ENCODE measurements at regions not wholly inside any gene's neighbourhood (a gene's known extent, or its start where the extent isn't known, plus 50 kb on each side); places are given as distances from the start of the nearest gene placed in this dataset.

DNA sequence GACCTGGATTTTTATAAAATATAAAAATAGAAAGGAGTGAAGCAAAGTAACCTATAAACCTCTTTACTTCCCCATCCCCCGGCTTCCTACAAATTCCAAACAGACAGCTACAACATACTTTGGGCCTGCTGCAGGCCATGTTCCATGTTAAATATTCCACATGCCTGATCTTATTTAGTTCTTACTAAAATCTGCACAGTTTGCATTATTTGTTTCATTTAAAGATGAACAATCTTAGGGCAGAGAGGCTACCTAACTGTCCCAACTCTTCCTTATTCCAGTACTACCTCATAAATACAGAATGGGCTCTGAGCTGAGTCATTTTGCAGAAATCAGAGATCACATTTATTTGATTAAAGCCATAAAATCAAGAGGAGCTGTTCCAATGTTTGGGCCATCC is 665.0 kb downstream of the PDCD6IP start:
- Histone ChIP-seq H3K79me2 (ENCODE audit: control insufficient read depth, insufficient read depth, low read length) (no peaks in the 10 kb centered on the region), H3K9me1 (replicated peaks; ENCODE audit: control insufficient read depth, extremely low read depth, insufficient read depth, low read length) (no peaks in the 10 kb centered on the region), H2AFZ (ENCODE audit: low read depth, low read length) (no peak overlapping the region), H3K9ac (replicated peaks; ENCODE audit: extremely low read depth, insufficient read depth, low read length) (no peak overlapping the region), H3K27me3 (ENCODE audit: control insufficient read depth in 2 of 2, insufficient read depth in 2 of 2, low read length in 2 of 2) (no peaks in the 10 kb centered on the region), H3K4me1 (ENCODE audit: control insufficient read depth, extremely low read depth, insufficient read depth, low read length) (no peaks in the 10 kb centered on the region), H4K20me1 (replicated peaks; ENCODE audit: control insufficient read depth, extremely low read depth, insufficient read depth, low read length) (no peaks in the 10 kb centered on the region), H3K4me3 (replicated peaks in 1 of 3; ENCODE audit: insufficient read depth in 1 of 3, low read depth in 1 of 3, low read length in 3 of 3) (no peak overlapping the region), H3K9me3 (replicated peaks; ENCODE audit: control insufficient read depth, insufficient read depth, low read length) (no peaks in the 10 kb centered on the region), H3K4me2 (ENCODE audit: insufficient read depth, low read length) (no peak overlapping the region), H3K27ac (ENCODE audit: insufficient read depth, low read depth, low read length) (no peak overlapping the region), H3K36me3 (ENCODE audit: control insufficient read depth in 2 of 2, extremely low read depth in 1 of 2, insufficient read depth in 2 of 2, low read length in 2 of 2) (no peaks in the 10 kb centered on the region)
- FAIRE-seq (no peak), DNase-seq (ENCODE audit: low read depth, low spot score) (no peak)
- ChIA-PET POLR2A (no interaction called here), CTCF (no interaction called here)
- TF ChIP-seq POLR2AphosphoS5 (IDR thresholded peaks at IDR 0.05; ENCODE audit: insufficient read depth, low read depth, low read length) (no peak), EZH2 (IDR thresholded peaks at IDR 0.05; ENCODE audit: borderline replicate concordance, low read depth, low read length, severe bottlenecking) (no peak), FOS (IDR thresholded peaks at IDR 0.05; ENCODE audit: borderline replicate concordance, insufficient read depth, low read length) (no peak), MYC (IDR thresholded peaks at IDR 0.05; ENCODE audit: low read depth, low read length) (no peak)
- BruUV-seq (replicated peaks): no TSS peak
- dilution Hi-C loops (cut with MboI; ENCODE audit: extremely low pct_ligation_motif_present, low sequenced_read_pairs) (no loop called here), intact Hi-C loops (cut with micrococcal nuclease) (no loop called here)

DNA sequence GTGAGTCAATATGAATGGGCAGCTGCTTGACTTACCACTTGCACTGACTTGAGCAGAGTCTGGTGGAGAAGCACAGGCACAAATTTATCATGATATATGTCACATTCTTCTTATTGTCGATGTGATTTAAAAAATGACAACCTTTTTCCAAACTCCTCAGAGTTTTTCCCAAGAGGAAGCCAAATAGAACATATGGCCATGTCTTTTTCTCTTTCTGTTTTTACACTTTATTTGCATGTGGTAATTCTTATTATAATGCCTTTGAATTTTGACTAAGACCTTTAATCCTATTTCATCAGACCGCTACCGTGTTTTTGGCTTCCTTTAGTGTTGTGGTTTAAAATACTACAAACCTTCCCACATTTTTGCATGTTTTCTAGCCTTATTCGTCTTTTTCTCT is 666.2 kb downstream of the PDCD6IP start:
- no peaks in the 10 kb centered on the region for H3K9me1 ChIP-seq (replicated peaks; ENCODE audit: control insufficient read depth, extremely low read depth, insufficient read depth, low read length)

More for the DNA sequence above, 666.2 kb downstream of the PDCD6IP start:
- Histone ChIP-seq H4K20me1 (replicated peaks; ENCODE audit: control insufficient read depth, extremely low read depth, insufficient read depth, low read length) (no peaks in the 10 kb centered on the region), H3K4me1 (ENCODE audit: control insufficient read depth, extremely low read depth, insufficient read depth, low read length) (no peaks in the 10 kb centered on the region), H2AFZ (ENCODE audit: low read depth, low read length) (no peak overlapping the region), H3K4me3 (replicated peaks in 1 of 3; ENCODE audit: insufficient read depth in 1 of 3, low read depth in 1 of 3, low read length in 3 of 3) (no peak overlapping the region), H3K36me3 (ENCODE audit: control insufficient read depth in 2 of 2, extremely low read depth in 1 of 2, insufficient read depth in 2 of 2, low read length in 2 of 2) (no peaks in the 10 kb centered on the region), H3K4me2 (ENCODE audit: insufficient read depth, low read length) (no peak overlapping the region), H3K27ac (ENCODE audit: insufficient read depth, low read depth, low read length) (no peak overlapping the region), H3K27me3 (ENCODE audit: control insufficient read depth in 2 of 2, insufficient read depth in 2 of 2, low read length in 2 of 2) (no peaks in the 10 kb centered on the region), H3K79me2 (ENCODE audit: control insufficient read depth, insufficient read depth, low read length) (no peaks in the 10 kb centered on the region), H3K9ac (replicated peaks; ENCODE audit: extremely low read depth, insufficient read depth, low read length) (no peak overlapping the region), H3K9me3 (replicated peaks; ENCODE audit: control insufficient read depth, insufficient read depth, low read length) (no peaks in the 10 kb centered on the region)
- DNase-seq (ENCODE audit: low read depth, low spot score) (no peak), FAIRE-seq (no peak)
- dilution Hi-C loops (cut with MboI; ENCODE audit: extremely low pct_ligation_motif_present, low sequenced_read_pairs) (no loop called here), intact Hi-C loops (cut with micrococcal nuclease) (no loop called here)
- TF ChIP-seq POLR2A (IDR thresholded peaks at IDR 0.05; ENCODE audit: low read depth, low read length) (no peak), JUN (IDR thresholded peaks at IDR 0.05; ENCODE audit: borderline replicate concordance, insufficient read depth, insufficient read length, low read depth) (no peak), MYC (IDR thresholded peaks at IDR 0.05; ENCODE audit: low read depth, low read length) (no peak), FOS (IDR thresholded peaks at IDR 0.05; ENCODE audit: borderline replicate concordance, insufficient read depth, low read length) (no peak), POLR2AphosphoS5 (IDR thresholded peaks at IDR 0.05; ENCODE audit: insufficient read depth, low read depth, low read length) (no peak), EZH2 (IDR thresholded peaks at IDR 0.05; ENCODE audit: borderline replicate concordance, low read depth, low read length, severe bottlenecking) (no peak)
- TF ChIP-seq, protein P1, sequence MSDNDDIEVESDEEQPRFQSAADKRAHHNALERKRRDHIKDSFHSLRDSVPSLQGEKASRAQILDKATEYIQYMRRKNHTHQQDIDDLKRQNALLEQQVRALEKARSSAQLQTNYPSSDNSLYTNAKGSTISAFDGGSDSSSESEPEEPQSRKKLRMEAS (IDR thresholded peaks at IDR 0.05; ENCODE audit: insufficient read depth, insufficient read length): no peak
- TF ChIP-seq, protein P2, sequence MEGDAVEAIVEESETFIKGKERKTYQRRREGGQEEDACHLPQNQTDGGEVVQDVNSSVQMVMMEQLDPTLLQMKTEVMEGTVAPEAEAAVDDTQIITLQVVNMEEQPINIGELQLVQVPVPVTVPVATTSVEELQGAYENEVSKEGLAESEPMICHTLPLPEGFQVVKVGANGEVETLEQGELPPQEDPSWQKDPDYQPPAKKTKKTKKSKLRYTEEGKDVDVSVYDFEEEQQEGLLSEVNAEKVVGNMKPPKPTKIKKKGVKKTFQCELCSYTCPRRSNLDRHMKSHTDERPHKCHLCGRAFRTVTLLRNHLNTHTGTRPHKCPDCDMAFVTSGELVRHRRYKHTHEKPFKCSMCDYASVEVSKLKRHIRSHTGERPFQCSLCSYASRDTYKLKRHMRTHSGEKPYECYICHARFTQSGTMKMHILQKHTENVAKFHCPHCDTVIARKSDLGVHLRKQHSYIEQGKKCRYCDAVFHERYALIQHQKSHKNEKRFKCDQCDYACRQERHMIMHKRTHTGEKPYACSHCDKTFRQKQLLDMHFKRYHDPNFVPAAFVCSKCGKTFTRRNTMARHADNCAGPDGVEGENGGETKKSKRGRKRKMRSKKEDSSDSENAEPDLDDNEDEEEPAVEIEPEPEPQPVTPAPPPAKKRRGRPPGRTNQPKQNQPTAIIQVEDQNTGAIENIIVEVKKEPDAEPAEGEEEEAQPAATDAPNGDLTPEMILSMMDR (IDR thresholded peaks at IDR 0.05; ENCODE audit: extremely low read depth in 1 of 2, insufficient read depth in 1 of 2, low read depth in 1 of 2, low read length in 2 of 2): no peak
- CTCF ChIA-PET: no interaction called here
- BruUV-seq (replicated peaks): no TSS peak
- POLR2A ChIA-PET: no interaction called here

Measured in endothelial cell of umbilical vein (primary cell).